ENCODE measurements at regions not wholly inside any gene's neighbourhood (a gene's known extent, or its start where the extent isn't known, plus 50 kb on each side); places are given as distances from the start of the nearest gene placed in this dataset.

GRCh38 chr5:2256691-2257280, 374.1 kb upstream of the IRX4 start:
- TF ChIP-seq CTCF (IDR thresholded peaks at IDR 0.05) = no peak
- TF ChIP-seq ZFX (IDR thresholded peaks at IDR 0.05; ENCODE audit: borderline replicate concordance) = no peak
